ENCODE measurements at regions not wholly inside any gene's neighbourhood (a gene's known extent, or its start where the extent isn't known, plus 50 kb on each side); places are given as distances from the start of the nearest gene placed in this dataset.
"Not testable (repeated sequence)": the region's sequence is repeated elsewhere in the genome, so short reads cannot be mapped to it uniquely, and the experiment has no call there.

GRCh38 chr4:123233136-123233768, 163.3 kb upstream of the SPRY1 start:
- peaks cover 0 to 4% (median 0%) of the 10 kb centered on the region in 3 donors for H3K4me1 Mint-ChIP-seq
- no peak overlapping the region for H3K4me3 Mint-ChIP-seq
- peak overlapping the region in 1 of 6 donors; percentile 44 for H3K27ac Mint-ChIP-seq
- no peak for ATAC-seq (ENCODE audit: low read depth in 2 of 2)
- peaks cover 0 to 2% (median 0%) of the 10 kb centered on the region in 7 donors for H3K9me3 Mint-ChIP-seq
- no peak for DNase-seq
- no peaks in the 10 kb centered on the region for H3K27me3 Mint-ChIP-seq
- H3K36me3 Mint-ChIP-seq, result peaks cover 11 to 14% of the 10 kb centered on the region in 2 donors

GRCh38 chr4:123234955-123235354, 161.6 kb upstream of the SPRY1 start:
- H3K9me3 Mint-ChIP-seq, result peaks cover 0 to 2% (median 0%) of the 10 kb centered on the region in 7 donors
- H3K27me3 Mint-ChIP-seq, result no peaks in the 10 kb centered on the region
- ATAC-seq (ENCODE audit: low read depth in 2 of 2) (no peak), DNase-seq (no peak)
- H3K27ac Mint-ChIP-seq, result no peak overlapping the region
- H3K4me1 Mint-ChIP-seq, result peaks cover 0 to 4% (median 0%) of the 10 kb centered on the region in 3 donors
- H3K36me3 Mint-ChIP-seq, result peaks cover 6 to 14% of the 10 kb centered on the region in 2 donors
- no peak overlapping the region for H3K4me3 Mint-ChIP-seq

GRCh38 chr4:123235431-123235830, 161.2 kb upstream of the SPRY1 start:
- no peaks in the 10 kb centered on the region for H3K27me3 Mint-ChIP-seq
- DNase-seq, result no peak
- H3K4me1 Mint-ChIP-seq, result peaks cover 0 to 2% (median 0%) of the 10 kb centered on the region in 3 donors
- H3K9me3 Mint-ChIP-seq, result peaks cover 0 to 2% (median under 1%) of the 10 kb centered on the region in 7 donors
- ATAC-seq (ENCODE audit: low read depth in 2 of 2), result no peak
- peaks cover 3 to 10% of the 10 kb centered on the region in 2 donors for H3K36me3 Mint-ChIP-seq
- no peak overlapping the region for H3K27ac Mint-ChIP-seq
- no peak overlapping the region for H3K4me3 Mint-ChIP-seq

- Mint-ChIP-seq H3K27me3 (no peaks in the 10 kb centered on the region), H3K4me1 (no peaks in the 10 kb centered on the region), H3K4me3 (no peak overlapping the region), H3K9me3 (peaks cover 0 to 11% (median 3%) of the 10 kb centered on the region in 7 donors), H3K27ac (no peak overlapping the region), H3K36me3 (peaks cover 0 to 6% of the 10 kb centered on the region in 2 donors)
- ATAC-seq (ENCODE audit: low read depth in 2 of 2) (no peak), DNase-seq (no peak)
These were observed 160.0 kb upstream of the SPRY1 start for GRCh38 chr4:123236606-123237005.

DNA sequence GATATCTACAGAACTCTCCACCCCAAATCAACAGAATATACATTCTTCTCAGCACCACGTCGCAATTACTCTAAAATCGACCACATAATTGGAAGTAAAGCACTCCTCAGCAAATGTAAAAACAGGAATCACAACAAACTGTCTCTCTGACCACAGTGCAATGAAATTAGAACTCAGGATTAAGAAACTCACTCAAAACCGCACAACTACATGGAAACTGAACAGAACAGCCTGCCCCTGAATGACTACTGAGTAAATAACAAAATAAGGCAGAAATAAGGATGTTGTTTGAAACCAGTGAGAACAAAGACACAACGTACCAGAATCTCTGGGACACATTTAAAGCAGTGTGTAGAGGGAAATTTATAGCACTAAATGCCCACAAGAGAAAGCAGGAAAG, 156.3 kb upstream of the SPRY1 start:
- peak overlapping the region in 2 of 6 donors; percentile 33 to 82 for H3K27ac Mint-ChIP-seq
- H3K4me3 Mint-ChIP-seq; H3K27me3 Mint-ChIP-seq; DNase-seq; H3K36me3 Mint-ChIP-seq; ATAC-seq (ENCODE audit: low read depth in 2 of 2): not testable (repeated sequence)
- H3K4me1 Mint-ChIP-seq, result peaks cover 6 to 13% (median 12%) of the 10 kb centered on the region in 3 donors
- H3K9me3 Mint-ChIP-seq, result peaks cover 0 to 19% (median 13%) of the 10 kb centered on the region in 7 donors

- DNase-seq; H3K36me3 Mint-ChIP-seq; H3K27ac Mint-ChIP-seq; H3K27me3 Mint-ChIP-seq; ATAC-seq (ENCODE audit: low read depth in 2 of 2); H3K4me3 Mint-ChIP-seq: not testable (repeated sequence)
- Mint-ChIP-seq H3K4me1 (peaks cover 6 to 22% (median 17%) of the 10 kb centered on the region in 3 donors), H3K9me3 (peaks cover 0 to 19% (median 13%) of the 10 kb centered on the region in 7 donors)
These were observed 153.4 kb upstream of the SPRY1 start for GRCh38 chr4:123243220-123243619.

GRCh38 chr4:123244137-123244536, 152.5 kb upstream of the SPRY1 start:
- Mint-ChIP-seq H3K27me3 (no peaks in the 10 kb centered on the region), H3K36me3 (no peaks in the 10 kb centered on the region), H3K27ac (peak overlapping the region in 1 of 6 donors; percentile 13), H3K4me3 (no peak overlapping the region), H3K4me1 (peaks cover 6 to 22% (median 17%) of the 10 kb centered on the region in 3 donors), H3K9me3 (peaks cover 0 to 18% (median 13%) of the 10 kb centered on the region in 7 donors)
- peak in 1 of 2 donors; percentile 37 for ATAC-seq (ENCODE audit: low read depth in 2 of 2)
- DNase-seq, result no peak

DNA sequence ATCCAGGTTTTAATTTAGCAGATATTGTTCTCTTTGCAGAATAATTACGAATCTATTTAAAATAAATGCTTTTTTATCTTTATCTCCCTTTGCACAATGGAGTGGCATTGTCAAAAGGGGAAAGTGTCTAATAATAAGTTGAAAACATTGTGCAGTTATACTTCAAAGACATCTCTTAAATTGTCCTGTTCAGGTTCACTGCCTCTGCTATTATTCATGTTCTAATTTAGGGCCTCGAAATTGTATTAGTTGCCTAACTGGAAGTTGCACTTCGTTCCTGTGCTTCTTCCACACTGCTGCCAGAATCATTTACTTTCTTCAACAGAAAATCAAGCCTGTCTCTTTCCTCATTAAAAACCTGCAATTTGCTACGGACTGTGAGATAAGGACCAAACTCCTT, 150.5 kb upstream of the SPRY1 start:
- Mint-ChIP-seq H3K9me3 (peaks cover 0 to 17% (median 10%) of the 10 kb centered on the region in 7 donors), H3K36me3 (no peaks in the 10 kb centered on the region)

DNA sequence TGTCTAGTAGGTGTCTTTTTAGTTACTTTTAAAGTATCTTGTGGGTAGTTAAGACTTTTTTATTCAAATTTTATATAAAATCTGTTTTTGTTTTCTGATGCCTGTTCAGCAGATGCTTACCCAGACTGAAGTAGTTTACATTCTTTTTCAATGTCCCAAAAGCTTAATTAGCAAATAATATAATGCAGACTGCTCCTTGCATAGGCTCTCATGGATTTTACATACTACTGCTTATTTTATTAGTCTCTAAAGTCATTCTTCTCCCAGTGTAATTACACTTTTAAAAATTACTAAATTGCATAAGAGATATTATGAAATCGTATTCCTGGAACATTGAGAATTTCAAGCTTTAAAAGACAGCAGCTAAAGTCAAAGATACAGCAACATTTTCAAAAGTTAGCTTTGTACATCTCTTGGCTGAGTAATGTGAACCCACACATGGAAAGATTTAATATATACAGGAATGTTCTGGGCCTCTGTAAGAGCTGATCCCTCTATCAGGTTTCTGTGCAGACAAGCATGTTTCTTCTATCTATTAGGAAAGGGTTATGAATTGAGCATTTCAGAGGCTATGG, 148.4 kb upstream of the SPRY1 start:
- Mint-ChIP-seq H3K9me3 (peaks cover 0 to 4% (median 0%) of the 10 kb centered on the region in 7 donors), H3K27me3 (no peaks in the 10 kb centered on the region), H3K4me3 (no peak overlapping the region), H3K27ac (peak overlapping the region in 1 of 6 donors; percentile 9), H3K4me1 (peaks cover 6 to 22% (median 17%) of the 10 kb centered on the region in 3 donors), H3K36me3 (no peaks in the 10 kb centered on the region)
- ATAC-seq (ENCODE audit: low read depth in 2 of 2), result no peak
- no peak for DNase-seq

More for the DNA sequence above, 150.5 kb upstream of the SPRY1 start:
- Mint-ChIP-seq H3K27ac (peak overlapping the region in 1 of 6 donors; percentile 7), H3K4me3 (no peak overlapping the region), H3K4me1 (peaks cover 6 to 22% (median 17%) of the 10 kb centered on the region in 3 donors), H3K27me3 (no peaks in the 10 kb centered on the region)
- DNase-seq, result no peak
- ATAC-seq (ENCODE audit: low read depth in 2 of 2), result no peak

GRCh38 chr4:123249821-123250220, 146.8 kb upstream of the SPRY1 start:
- no peak overlapping the region for H3K4me3 Mint-ChIP-seq
- H3K27ac Mint-ChIP-seq, result peak overlapping the region in 1 of 6 donors; percentile 71
- peaks cover 0 to 5% (median 0%) of the 10 kb centered on the region in 7 donors for H3K9me3 Mint-ChIP-seq
- H3K36me3 Mint-ChIP-seq, result no peaks in the 10 kb centered on the region
- H3K4me1 Mint-ChIP-seq, result peaks cover 0 to 12% (median 6%) of the 10 kb centered on the region in 3 donors
- DNase-seq, result no peak
- no peaks in the 10 kb centered on the region for H3K27me3 Mint-ChIP-seq
- ATAC-seq (ENCODE audit: low read depth in 2 of 2), result no peak

- no peak for ATAC-seq (ENCODE audit: low read depth in 2 of 2)
- H3K27ac Mint-ChIP-seq, result no peak overlapping the region
- H3K4me1 Mint-ChIP-seq, result peaks cover 0 to 5% (median 4%) of the 10 kb centered on the region in 3 donors
- peaks cover 0 to 5% (median 0%) of the 10 kb centered on the region in 7 donors for H3K9me3 Mint-ChIP-seq
- DNase-seq, result no peak
- no peaks in the 10 kb centered on the region for H3K27me3 Mint-ChIP-seq
- no peak overlapping the region for H3K4me3 Mint-ChIP-seq
- peaks cover 0 to under 1% of the 10 kb centered on the region in 2 donors for H3K36me3 Mint-ChIP-seq
These were observed 145.8 kb upstream of the SPRY1 start for GRCh38 chr4:123250843-123251242.

GRCh38 chr4:123255971-123256370, 140.6 kb upstream of the SPRY1 start:
- ATAC-seq (ENCODE audit: low read depth in 2 of 2) (no peak), DNase-seq (no peak)
- Mint-ChIP-seq H3K36me3 (peaks cover 9 to 18% of the 10 kb centered on the region in 2 donors), H3K4me1 (peaks cover 23 to 30% (median 27%) of the 10 kb centered on the region in 3 donors), H3K27me3 (no peaks in the 10 kb centered on the region), H3K9me3 (peaks cover 0 to 5% (median 0%) of the 10 kb centered on the region in 7 donors), H3K27ac (peak overlapping the region in 1 of 6 donors; percentile 6), H3K4me3 (no peak overlapping the region)

DNA sequence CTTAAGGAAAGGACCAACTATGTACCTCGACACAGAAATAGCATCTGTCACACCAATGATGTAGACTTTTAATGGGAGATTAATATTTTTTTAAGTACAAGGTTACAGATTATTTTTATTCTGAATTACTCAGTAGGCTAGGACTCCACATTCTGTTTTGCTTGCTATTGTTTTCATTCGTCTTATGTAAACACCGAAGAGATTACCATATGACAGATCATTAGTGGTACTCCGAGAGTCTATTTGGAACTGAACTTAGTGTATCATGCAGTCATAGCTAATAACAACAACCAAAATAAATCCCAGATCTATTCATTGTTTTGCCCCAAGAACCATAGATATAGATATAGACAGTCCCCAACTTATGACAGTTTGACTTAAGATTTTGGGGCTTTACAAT, 139.7 kb upstream of the SPRY1 start:
- peaks cover 9 to 22% of the 10 kb centered on the region in 2 donors for H3K36me3 Mint-ChIP-seq
- ATAC-seq (ENCODE audit: low read depth in 2 of 2), result no peak
- H3K27ac Mint-ChIP-seq, result no peak overlapping the region
- H3K9me3 Mint-ChIP-seq, result peaks cover 0 to 5% (median 0%) of the 10 kb centered on the region in 7 donors
- no peak for DNase-seq
- H3K27me3 Mint-ChIP-seq, result no peaks in the 10 kb centered on the region
- peaks cover 23 to 30% (median 27%) of the 10 kb centered on the region in 3 donors for H3K4me1 Mint-ChIP-seq
- H3K4me3 Mint-ChIP-seq, result no peak overlapping the region

DNA sequence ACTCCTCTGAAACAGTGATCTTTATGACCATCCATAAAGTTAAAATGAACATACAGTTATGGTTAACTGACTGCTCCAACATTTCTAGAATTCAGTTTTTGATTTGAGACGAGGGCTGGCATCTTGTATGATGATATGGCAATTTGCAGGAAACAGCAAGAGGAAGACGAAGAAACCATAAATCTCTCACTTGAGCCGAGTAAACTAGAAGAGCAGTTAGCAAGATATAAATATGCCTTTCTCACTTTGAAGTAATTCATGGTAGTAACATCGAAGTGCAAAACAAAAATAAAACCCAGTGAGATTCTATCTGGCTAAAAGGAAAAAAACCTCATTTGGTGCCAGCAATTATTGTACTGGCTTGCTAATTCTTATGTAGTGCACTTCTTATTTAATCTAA, 139.0 kb upstream of the SPRY1 start:
- Mint-ChIP-seq H3K27me3 (no peaks in the 10 kb centered on the region), H3K4me3 (peak overlapping the region in 1 of 8 donors; percentile 36), H3K4me1 (peaks cover 23 to 30% (median 27%) of the 10 kb centered on the region in 3 donors), H3K27ac (peak overlapping the region in 3 of 6 donors; percentile 17 to 49 (median 33)), H3K36me3 (peaks cover 9 to 25% of the 10 kb centered on the region in 2 donors), H3K9me3 (peaks cover 0 to 5% (median 0%) of the 10 kb centered on the region in 7 donors)
- no peak for DNase-seq
- ATAC-seq (ENCODE audit: low read depth in 2 of 2), result no peak

Measured in naive B cell (primary cell).